HCT116 (cell line): ENCODE measurements at regions not wholly inside any gene's neighbourhood (a gene's known extent, or its start where the extent isn't known, plus 50 kb on each side); places are given as distances from the start of the nearest gene placed in this dataset.

Source experiments
- CTCF ChIP-seq, 3 experiments: fragments of 200-600 bp in 1 of 3; sonication (generic) in 1 of 3; IDR thresholded peaks in 2 of 3; conservative IDR thresholded peaks in 1 of 3; 2 replicates each; pipeline ENCODE4 v1.5.1; 2012 to 2017; ENCODE audit warnings: low read depth in 2 of 3, low read length in 2 of 3, antibody characterized with exemption in 1 of 3, borderline replicate concordance in 1 of 3, control low read depth in 1 of 3, mild to moderate bottlenecking in 1 of 3, mixed read lengths in 1 of 3, mixed run types in 1 of 3, moderate library complexity in 1 of 3; ENCODE audit not compliant: insufficient read depth in 1 of 3
- POLR2A ChIP-seq: IDR thresholded peaks from 2 replicates; pipeline ENCODE4 v1.7.0; 2011; ENCODE audit warnings: borderline replicate concordance; ENCODE audit not compliant: insufficient read depth, insufficient read length; ENCODE audit errors: extremely low read depth
- ZFX ChIP-seq: fragments of 450-650 bp; IDR thresholded peaks from 2 replicates; pipeline ENCODE4 v1.6.1; 2017
- TF ChIP-seq, protein P1 (sequence below): IDR thresholded peaks from 2 replicates; pipeline ENCODE4 v1.6.1; 2012; ENCODE audit warnings: low read depth
- TF ChIP-seq, protein P2 (sequence below): IDR thresholded peaks from 2 replicates; pipeline ENCODE4 v1.6.1; 2012
- TF ChIP-seq, protein P3 (sequence below): IDR thresholded peaks from 2 replicates; pipeline ENCODE4 v1.6.1; 2011; ENCODE audit warnings: mild to moderate bottlenecking, low read length, moderate library complexity; ENCODE audit not compliant: insufficient replicate concordance; ENCODE audit errors: extremely low read depth

DNA sequence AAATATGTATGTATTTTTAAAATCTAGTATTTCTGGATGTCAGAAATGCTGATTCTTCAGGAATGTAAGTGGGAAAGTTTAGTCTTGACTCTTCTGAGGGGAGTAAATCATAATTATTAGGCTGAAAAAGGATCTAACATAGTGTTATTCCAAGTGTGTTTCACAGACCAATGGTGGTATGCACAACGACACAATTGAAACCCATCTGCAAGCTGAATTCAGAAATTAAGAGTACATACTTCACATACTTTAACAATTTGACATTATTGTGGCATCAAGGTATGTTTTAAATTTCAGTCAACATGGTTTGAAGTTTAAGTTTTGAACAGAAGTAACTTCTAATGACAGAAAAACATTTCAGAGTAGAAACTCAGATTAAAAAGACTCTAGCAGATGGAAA is 236.7 kb downstream of the SLC7A11 start:
- TF ChIP-seq POLR2A (no peak), ZFX (no peak), CTCF (IDR thresholded peaks at IDR 0.05 in 2 of 3, conservative IDR thresholded peaks at IDR 0.05 in 1 of 3; ENCODE audit: borderline replicate concordance in 1 of 3, insufficient read depth in 1 of 3, low read depth in 2 of 3, low read length in 2 of 3) (no peak)
- TF ChIP-seq, protein P1, sequence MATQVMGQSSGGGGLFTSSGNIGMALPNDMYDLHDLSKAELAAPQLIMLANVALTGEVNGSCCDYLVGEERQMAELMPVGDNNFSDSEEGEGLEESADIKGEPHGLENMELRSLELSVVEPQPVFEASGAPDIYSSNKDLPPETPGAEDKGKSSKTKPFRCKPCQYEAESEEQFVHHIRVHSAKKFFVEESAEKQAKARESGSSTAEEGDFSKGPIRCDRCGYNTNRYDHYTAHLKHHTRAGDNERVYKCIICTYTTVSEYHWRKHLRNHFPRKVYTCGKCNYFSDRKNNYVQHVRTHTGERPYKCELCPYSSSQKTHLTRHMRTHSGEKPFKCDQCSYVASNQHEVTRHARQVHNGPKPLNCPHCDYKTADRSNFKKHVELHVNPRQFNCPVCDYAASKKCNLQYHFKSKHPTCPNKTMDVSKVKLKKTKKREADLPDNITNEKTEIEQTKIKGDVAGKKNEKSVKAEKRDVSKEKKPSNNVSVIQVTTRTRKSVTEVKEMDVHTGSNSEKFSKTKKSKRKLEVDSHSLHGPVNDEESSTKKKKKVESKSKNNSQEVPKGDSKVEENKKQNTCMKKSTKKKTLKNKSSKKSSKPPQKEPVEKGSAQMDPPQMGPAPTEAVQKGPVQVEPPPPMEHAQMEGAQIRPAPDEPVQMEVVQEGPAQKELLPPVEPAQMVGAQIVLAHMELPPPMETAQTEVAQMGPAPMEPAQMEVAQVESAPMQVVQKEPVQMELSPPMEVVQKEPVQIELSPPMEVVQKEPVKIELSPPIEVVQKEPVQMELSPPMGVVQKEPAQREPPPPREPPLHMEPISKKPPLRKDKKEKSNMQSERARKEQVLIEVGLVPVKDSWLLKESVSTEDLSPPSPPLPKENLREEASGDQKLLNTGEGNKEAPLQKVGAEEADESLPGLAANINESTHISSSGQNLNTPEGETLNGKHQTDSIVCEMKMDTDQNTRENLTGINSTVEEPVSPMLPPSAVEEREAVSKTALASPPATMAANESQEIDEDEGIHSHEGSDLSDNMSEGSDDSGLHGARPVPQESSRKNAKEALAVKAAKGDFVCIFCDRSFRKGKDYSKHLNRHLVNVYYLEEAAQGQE = no peak
- TF ChIP-seq, protein P2, sequence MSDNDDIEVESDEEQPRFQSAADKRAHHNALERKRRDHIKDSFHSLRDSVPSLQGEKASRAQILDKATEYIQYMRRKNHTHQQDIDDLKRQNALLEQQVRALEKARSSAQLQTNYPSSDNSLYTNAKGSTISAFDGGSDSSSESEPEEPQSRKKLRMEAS = no peak
- TF ChIP-seq, protein P3, sequence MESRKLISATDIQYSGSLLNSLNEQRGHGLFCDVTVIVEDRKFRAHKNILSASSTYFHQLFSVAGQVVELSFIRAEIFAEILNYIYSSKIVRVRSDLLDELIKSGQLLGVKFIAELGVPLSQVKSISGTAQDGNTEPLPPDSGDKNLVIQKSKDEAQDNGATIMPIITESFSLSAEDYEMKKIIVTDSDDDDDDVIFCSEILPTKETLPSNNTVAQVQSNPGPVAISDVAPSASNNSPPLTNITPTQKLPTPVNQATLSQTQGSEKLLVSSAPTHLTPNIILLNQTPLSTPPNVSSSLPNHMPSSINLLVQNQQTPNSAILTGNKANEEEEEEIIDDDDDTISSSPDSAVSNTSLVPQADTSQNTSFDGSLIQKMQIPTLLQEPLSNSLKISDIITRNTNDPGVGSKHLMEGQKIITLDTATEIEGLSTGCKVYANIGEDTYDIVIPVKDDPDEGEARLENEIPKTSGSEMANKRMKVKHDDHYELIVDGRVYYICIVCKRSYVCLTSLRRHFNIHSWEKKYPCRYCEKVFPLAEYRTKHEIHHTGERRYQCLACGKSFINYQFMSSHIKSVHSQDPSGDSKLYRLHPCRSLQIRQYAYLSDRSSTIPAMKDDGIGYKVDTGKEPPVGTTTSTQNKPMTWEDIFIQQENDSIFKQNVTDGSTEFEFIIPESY = no peak
